ENCODE measurements at regions not wholly inside any gene's neighbourhood (a gene's known extent, or its start where the extent isn't known, plus 50 kb on each side); places are given as distances from the start of the nearest gene placed in this dataset.

DNA sequence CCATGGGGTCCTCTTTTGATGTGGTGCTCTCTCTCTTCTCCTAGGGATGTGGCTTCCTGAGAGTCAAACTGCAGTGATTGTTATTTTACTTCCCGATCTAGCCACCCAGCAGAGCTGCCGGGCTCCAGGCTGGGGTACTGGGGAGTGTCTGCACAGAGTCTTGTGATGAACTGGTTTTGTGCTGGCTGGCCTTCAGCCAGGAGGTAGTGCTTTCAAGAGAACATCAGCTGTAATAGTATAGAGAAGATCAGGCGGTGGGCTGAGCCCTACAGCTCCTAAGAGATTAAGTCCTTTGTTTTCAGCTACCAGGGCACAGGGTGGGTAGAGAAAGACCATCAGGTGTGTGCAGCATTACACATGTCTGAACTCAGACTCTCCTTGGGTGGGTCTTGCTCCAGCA is 59.0 kb upstream of the AGTR2 start:
- FAIRE-seq (no peak), DNase-seq (ENCODE audit: low read depth in 1 of 2, low spot score in 1 of 2) (no peak), ATAC-seq (no peak)
- WGBS (ENCODE audit: missing lambda C conversion rate), result 8% methylated on average over 2 of the region's 3 CpGs
- ChIA-PET CTCF (no interaction called here), POLR2A (no interaction called here)
- no peak overlapping the region for H3K4me3 ChIP-seq
- no peak overlapping the region for H3K27ac ChIP-seq
- H3K9me3 ChIP-seq, result no peaks in the 10 kb centered on the region
- H3K4me1 ChIP-seq, result no peaks in the 10 kb centered on the region
- no peak for TF ChIP-seq BHLHE40 (IDR thresholded peaks at IDR 0.05; ENCODE audit: low read depth, low read length)
- no peak for TF ChIP-seq ZSCAN20 (CRISPR knock-in tag; IDR thresholded peaks at IDR 0.05)
- TF ChIP-seq GATA3 (IDR thresholded peaks at IDR 0.05; ENCODE audit: borderline replicate concordance), result no peak
- TF ChIP-seq HOXA7 (CRISPR knock-in tag; IDR thresholded peaks at IDR 0.05), result no peak
- TF ChIP-seq EHF (CRISPR knock-in tag; IDR thresholded peaks at IDR 0.05), result no peak
- TF ChIP-seq TFCP2L1 (CRISPR knock-in tag; IDR thresholded peaks at IDR 0.05), result no peak
- TF ChIP-seq FOSL2 (IDR thresholded peaks at IDR 0.05), result no peak
- no peak for TF ChIP-seq FOSL2 (CRISPR knock-in tag; IDR thresholded peaks at IDR 0.05)
- no peak overlapping the region for H3K4me2 ChIP-seq

DNA sequence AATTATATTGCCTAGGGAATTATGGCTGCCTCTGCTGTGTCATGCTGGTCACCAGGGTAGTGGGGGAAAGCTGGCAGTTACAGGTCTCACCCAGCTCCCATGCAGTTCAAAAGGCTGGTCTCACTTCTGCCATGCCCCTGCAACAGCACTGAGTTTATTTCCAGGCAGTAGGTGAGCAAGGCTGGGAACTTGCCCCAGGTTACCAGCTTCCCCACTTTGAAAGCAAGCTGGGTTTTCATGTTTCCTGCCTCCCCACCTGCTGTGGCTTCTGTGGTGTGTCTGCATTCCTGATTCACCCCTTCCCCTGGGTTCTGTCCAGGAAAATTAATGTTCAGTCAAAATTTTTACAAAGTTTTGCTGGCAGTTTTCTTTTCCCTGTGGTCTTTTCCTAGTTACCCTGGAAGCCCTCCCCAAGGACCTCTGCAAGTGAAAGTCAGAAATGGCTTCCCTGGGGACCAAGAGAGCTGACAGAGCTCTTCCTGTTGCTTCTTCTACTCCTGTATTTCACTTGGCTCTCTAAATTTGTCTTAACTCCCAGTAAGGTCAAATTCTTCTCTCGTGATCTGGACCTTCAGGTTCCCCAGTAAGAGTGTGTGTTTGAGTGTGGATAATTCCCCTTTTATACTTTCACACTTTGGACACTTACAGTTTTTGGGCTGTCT is 58.5 kb upstream of the AGTR2 start:
- H3K4me1 ChIP-seq, result no peaks in the 10 kb centered on the region
- ATAC-seq (no peak), FAIRE-seq (no peak), DNase-seq (ENCODE audit: low read depth in 1 of 2, low spot score in 1 of 2) (no peak)
- POLR2A ChIA-PET, result no interaction called here
- H3K27ac ChIP-seq, result no peak overlapping the region
- 6% methylated on average over 1 of the region's 1 CpG for WGBS (ENCODE audit: missing lambda C conversion rate)
- H3K4me3 ChIP-seq, result no peak overlapping the region
- CTCF ChIA-PET, result no interaction called here
- no peak overlapping the region for H3K4me2 ChIP-seq
- TF ChIP-seq, protein P1, sequence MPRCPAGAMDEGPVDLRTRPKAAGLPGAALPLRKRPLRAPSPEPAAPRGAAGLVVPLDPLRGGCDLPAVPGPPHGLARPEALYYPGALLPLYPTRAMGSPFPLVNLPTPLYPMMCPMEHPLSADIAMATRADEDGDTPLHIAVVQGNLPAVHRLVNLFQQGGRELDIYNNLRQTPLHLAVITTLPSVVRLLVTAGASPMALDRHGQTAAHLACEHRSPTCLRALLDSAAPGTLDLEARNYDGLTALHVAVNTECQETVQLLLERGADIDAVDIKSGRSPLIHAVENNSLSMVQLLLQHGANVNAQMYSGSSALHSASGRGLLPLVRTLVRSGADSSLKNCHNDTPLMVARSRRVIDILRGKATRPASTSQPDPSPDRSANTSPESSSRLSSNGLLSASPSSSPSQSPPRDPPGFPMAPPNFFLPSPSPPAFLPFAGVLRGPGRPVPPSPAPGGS (IDR thresholded peaks at IDR 0.05), result no peak
- TF ChIP-seq EHMT2 (IDR thresholded peaks at IDR 0.05; ENCODE audit: low read depth), result no peak
- no peak for TF ChIP-seq CBX8 (IDR thresholded peaks at IDR 0.05)
- TF ChIP-seq GATA3 (IDR thresholded peaks at IDR 0.05; ENCODE audit: borderline replicate concordance), result no peak
- TF ChIP-seq ZSCAN20 (CRISPR knock-in tag; IDR thresholded peaks at IDR 0.05), result no peak
- no peak for TF ChIP-seq POLR2A (IDR thresholded peaks at IDR 0.05; ENCODE audit: low read length)
- TF ChIP-seq NR3C1 (IDR thresholded peaks at IDR 0.05), result no peak
- H3K9me3 ChIP-seq, result no peaks in the 10 kb centered on the region

DNA sequence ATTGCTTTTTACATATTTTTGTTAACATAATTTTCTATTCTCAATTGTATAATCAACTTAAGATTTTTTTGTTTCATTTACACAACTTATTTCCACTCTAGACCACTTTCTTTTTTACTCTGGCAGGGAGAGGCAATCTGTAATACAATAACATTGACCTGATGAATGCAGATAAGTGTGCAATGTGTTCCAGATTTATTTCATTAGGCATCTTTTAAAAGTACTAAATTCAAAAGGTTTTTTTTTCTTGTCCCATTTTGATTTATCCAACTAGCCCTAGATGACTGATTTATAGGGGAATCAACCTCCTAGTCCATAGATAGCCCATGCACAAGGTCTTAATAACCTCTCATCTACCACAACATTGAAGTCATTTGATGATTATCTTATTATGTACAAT is 55.5 kb upstream of the AGTR2 start:
- CTCF ChIA-PET, result no interaction called here
- Histone ChIP-seq H3K9me3 (no peaks in the 10 kb centered on the region), H3K27ac (no peak overlapping the region), H3K4me3 (no peak overlapping the region), H3K4me2 (no peak overlapping the region), H3K4me1 (no peaks in the 10 kb centered on the region)
- ATAC-seq (no peak), DNase-seq (ENCODE audit: low read depth in 1 of 2, low spot score in 1 of 2) (no peak), FAIRE-seq (peak; percentile 36)
- TF ChIP-seq ZFP36 (IDR thresholded peaks at IDR 0.05; ENCODE audit: borderline replicate concordance, partially characterized antibody) (no peak), KDM5A (IDR thresholded peaks at IDR 0.05) (no peak), EP300 (IDR thresholded peaks at IDR 0.05) (no peak)
- TF ChIP-seq, protein P2, sequence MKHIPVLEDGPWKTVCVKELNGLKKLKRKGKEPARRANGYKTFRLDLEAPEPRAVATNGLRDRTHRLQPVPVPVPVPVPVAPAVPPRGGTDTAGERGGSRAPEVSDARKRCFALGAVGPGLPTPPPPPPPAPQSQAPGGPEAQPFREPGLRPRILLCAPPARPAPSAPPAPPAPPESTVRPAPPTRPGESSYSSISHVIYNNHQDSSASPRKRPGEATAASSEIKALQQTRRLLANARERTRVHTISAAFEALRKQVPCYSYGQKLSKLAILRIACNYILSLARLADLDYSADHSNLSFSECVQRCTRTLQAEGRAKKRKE (CRISPR knock-in tag; IDR thresholded peaks at IDR 0.05; ENCODE audit: low read depth), result no peak
- POLR2A ChIA-PET, result no interaction called here

All from A549 (cell line).